H9 (cell line): ENCODE measurements at regions not wholly inside any gene's neighbourhood (a gene's known extent, or its start where the extent isn't known, plus 50 kb on each side); places are given as distances from the start of the nearest gene placed in this dataset.

ENCODE experiments used
- DNase-seq: peaks from one replicate; pipeline ENCODE4 v3.0.0-alpha.2; 2017
- H2AFZ ChIP-seq: one replicate; pipeline ENCODE4 v1.6.1; 2013; ENCODE audit warnings: mild to moderate bottlenecking, low read length, control low read depth, moderate library complexity
- H2AK5ac ChIP-seq: 2 replicates; pipeline ENCODE4 v1.6.1; 2013; ENCODE audit warnings: low read length, control low read depth, mixed read lengths; ENCODE audit not compliant: insufficient read length
- H2BK120ac ChIP-seq: one replicate; pipeline ENCODE4 v1.6.1; 2013; ENCODE audit warnings: low read depth, mild to moderate bottlenecking, low read length, control low read depth, inconsistent platforms; ENCODE audit not compliant: poor library complexity, severe bottlenecking
- H2BK12ac ChIP-seq: 2 replicates; pipeline ENCODE4 v1.6.1; 2013; ENCODE audit warnings: low read length, control low read depth, mixed read lengths, low read depth; ENCODE audit not compliant: insufficient read length
- H2BK15ac ChIP-seq: 2 replicates; pipeline ENCODE4 v1.6.1; 2013; ENCODE audit warnings: low read depth, low read length, control low read depth
- H2BK20ac ChIP-seq: one replicate; pipeline ENCODE4 v1.6.1; 2013; ENCODE audit warnings: low read depth, mild to moderate bottlenecking, low read length, control low read depth, inconsistent platforms; ENCODE audit not compliant: poor library complexity, severe bottlenecking
- H2BK5ac ChIP-seq: 2 replicates; pipeline ENCODE4 v1.6.1; 2013; ENCODE audit warnings: low read length, control low read depth, mixed read lengths; ENCODE audit not compliant: insufficient read length
- H3K14ac ChIP-seq: 2 replicates; pipeline ENCODE4 v1.6.1; 2013; ENCODE audit warnings: low read length, control low read depth; ENCODE audit not compliant: insufficient read depth
- H3K18ac ChIP-seq: 2 replicates; pipeline ENCODE4 v1.6.1; 2013; ENCODE audit warnings: low read depth, mild to moderate bottlenecking, mixed read lengths, low read length, control low read depth; ENCODE audit not compliant: insufficient read length
- H3K23ac ChIP-seq: 2 replicates; pipeline ENCODE4 v1.6.1; 2013; ENCODE audit warnings: low read length, control low read depth, mixed read lengths, low read depth; ENCODE audit not compliant: insufficient read length
- H3K23me2 ChIP-seq: 2 replicates; pipeline ENCODE4 v1.6.1; 2013; ENCODE audit warnings: low read depth, mild to moderate bottlenecking, mixed read lengths, low read length, control low read depth; ENCODE audit not compliant: insufficient read length, poor library complexity, severe bottlenecking
- H3K27ac ChIP-seq: 2 replicates; pipeline ENCODE4 v1.5.1; 2013; ENCODE audit warnings: low read length, control low read depth, mixed read lengths, low read depth; ENCODE audit not compliant: insufficient read length
- H3K27me3 ChIP-seq: 2 replicates; pipeline ENCODE4 v1.6.1; 2013; ENCODE audit warnings: low read length, control low read depth, inconsistent platforms; ENCODE audit not compliant: insufficient read depth
- H3K4ac ChIP-seq: 2 replicates; pipeline ENCODE4 v1.6.1; 2013; ENCODE audit warnings: low read depth, mild to moderate bottlenecking, control low read depth, inconsistent platforms, low read length, moderate library complexity
- H3K4me1 ChIP-seq: 2 replicates; pipeline ENCODE4 v1.6.1; 2013; ENCODE audit warnings: low read length, control low read depth, inconsistent platforms; ENCODE audit not compliant: insufficient read depth
- H3K4me2 ChIP-seq: 2 replicates; pipeline ENCODE4 v1.6.1; 2013; ENCODE audit warnings: low read length, control low read depth, mixed read lengths; ENCODE audit not compliant: insufficient read length, insufficient read depth
- H3K56ac ChIP-seq: 2 replicates; pipeline ENCODE4 v1.6.1; 2013; ENCODE audit warnings: low read depth, mild to moderate bottlenecking, mixed read lengths, low read length, control low read depth; ENCODE audit not compliant: insufficient read length
- H3K79me1 ChIP-seq: 2 replicates; pipeline ENCODE4 v1.6.1; 2013; ENCODE audit warnings: low read depth, mild to moderate bottlenecking, moderate library complexity, low read length, control low read depth, inconsistent platforms; ENCODE audit not compliant: insufficient read depth, poor library complexity, severe bottlenecking
- H3K79me2 ChIP-seq: 2 replicates; pipeline ENCODE4 v1.6.1; 2013; ENCODE audit warnings: low read length, control low read depth, inconsistent platforms; ENCODE audit not compliant: insufficient read depth
- H3K9ac ChIP-seq: 2 replicates; pipeline ENCODE4 v1.6.1; 2013; ENCODE audit warnings: low read length, control low read depth, mixed read lengths; ENCODE audit not compliant: insufficient read length; ENCODE audit errors: extremely low read depth
- H3K9me3 ChIP-seq: one replicate; pipeline ENCODE4 v1.6.1; 2013; ENCODE audit warnings: low read depth, low read length, inconsistent platforms; ENCODE audit not compliant: control insufficient read depth
- H3T11ph ChIP-seq: one replicate; pipeline ENCODE4 v1.6.1; 2013; ENCODE audit warnings: mild to moderate bottlenecking, low read length, control low read depth, inconsistent platforms
- H4K20me1 ChIP-seq: one replicate; pipeline ENCODE4 v1.6.1; 2013; ENCODE audit not compliant: control insufficient read depth, insufficient read length, insufficient read depth
- H4K5ac ChIP-seq: 2 replicates; pipeline ENCODE4 v1.6.1; 2013; ENCODE audit warnings: low read depth, mild to moderate bottlenecking, mixed read lengths, low read length, control low read depth; ENCODE audit not compliant: insufficient read length
- H4K8ac ChIP-seq: replicated peaks from 2 replicates; pipeline ENCODE4 v1.6.1; 2013; ENCODE audit warnings: low read length, control low read depth, mixed read lengths, low read depth; ENCODE audit not compliant: insufficient read length
- H4K91ac ChIP-seq: 2 replicates; pipeline ENCODE4 v1.6.1; 2013; ENCODE audit warnings: low read depth, mild to moderate bottlenecking, moderate library complexity, mixed read lengths, low read length, control low read depth; ENCODE audit not compliant: insufficient read length
- H3K27ac Mint-ChIP-seq, 3 experiments: 2 replicates in 2 of 3; 3 replicates in 1 of 3; pipeline ENCODE4 v1.8.0; 2020 to 2021; ENCODE audit warnings: mixed read lengths in 3 of 3, mild to moderate bottlenecking in 1 of 3, moderate library complexity in 1 of 3
- H3K27me3 Mint-ChIP-seq: 2 replicates; pipeline ENCODE4 v1.8.0; 2021; ENCODE audit warnings: low read depth, mild to moderate bottlenecking, moderate library complexity, mixed read lengths
- H3K36me3 Mint-ChIP-seq, 3 experiments: 2 replicates in 2 of 3; 3 replicates in 1 of 3; pipeline ENCODE4 v1.8.0; 2020 to 2021; ENCODE audit warnings: low read depth in 3 of 3, mixed read lengths in 3 of 3; ENCODE audit not compliant: insufficient read depth in 1 of 3
- H3K4me1 Mint-ChIP-seq, 2 experiments: 2 replicates each; pipeline ENCODE4 v1.8.0; 2020; ENCODE audit warnings: mixed read lengths in 2 of 2
- H3K4me3 Mint-ChIP-seq, 2 experiments: 2 replicates in 1 of 2; 3 replicates in 1 of 2; pipeline ENCODE4 v1.8.0; 2020 to 2021; ENCODE audit warnings: mild to moderate bottlenecking in 2 of 2, mixed read lengths in 2 of 2, moderate library complexity in 1 of 2
- H3K9me3 Mint-ChIP-seq, 2 experiments: 2 replicates in 1 of 2; 3 replicates in 1 of 2; pipeline ENCODE4 v1.8.0; 2020; ENCODE audit warnings: mild to moderate bottlenecking in 2 of 2, mixed read lengths in 2 of 2, moderate library complexity in 1 of 2
- WGBS: extraction: QIAGEN DNeasy Blood & Tissue Kit; methylation state at CpG from one replicate; pipeline ENCODE4 v1.1.7; 2013; ENCODE audit warnings: missing lambda C conversion rate, low lambda C conversion rate, mixed read lengths; ENCODE audit not compliant: insufficient read length; ENCODE audit errors: extremely low coverage; 5-methylcytosine and 5-hydroxymethylcytosine counted together
- TF ChIP-seq, protein P1 (sequence below): fragments of 200-600 bp; sonication (generic); conservative IDR thresholded peaks from 3 replicates; pipeline ENCODE4 v1.8.0; 2021; ENCODE audit warnings: antibody characterized with exemption, mild to moderate bottlenecking

DNA sequence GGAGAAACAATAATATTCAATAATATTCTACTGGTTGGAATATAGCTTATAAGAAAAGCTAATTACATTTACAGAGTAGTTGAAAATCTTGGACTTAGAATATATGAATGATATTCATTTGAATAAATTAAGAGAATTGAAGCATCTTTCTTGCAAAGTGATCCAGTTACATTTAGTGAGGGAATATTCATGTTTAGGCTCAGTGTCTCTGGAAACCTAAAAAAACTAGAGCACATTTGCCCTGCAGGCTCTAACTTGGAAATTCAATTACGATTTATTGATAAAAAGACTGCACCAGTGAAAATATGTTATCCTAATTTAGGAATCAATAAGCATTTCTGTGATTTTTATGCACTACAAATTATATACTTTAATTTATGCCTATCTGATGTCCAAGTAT is 58.3 kb upstream of the RAP1GDS1 start:
- Histone ChIP-seq H3K9me3 (no peaks in the 10 kb centered on the region), H2BK20ac (no peak overlapping the region), H3K23me2 (no peaks in the 10 kb centered on the region), H2AFZ (no peak overlapping the region), H3K79me2 (no peaks in the 10 kb centered on the region), H3K4me2 (no peak overlapping the region), H3K56ac (no peak overlapping the region), H4K20me1 (no peaks in the 10 kb centered on the region), H2BK120ac (no peak overlapping the region), H3K27me3 (no peaks in the 10 kb centered on the region), H2AK5ac (no peak overlapping the region), H4K91ac (no peak overlapping the region), H3K14ac (no peak overlapping the region), H3T11ph (no peak overlapping the region), H3K9ac (no peak overlapping the region), H3K18ac (no peak overlapping the region), H3K4ac (no peak overlapping the region), H4K8ac (no peak overlapping the region), H2BK15ac (no peak overlapping the region), H2BK12ac (no peak overlapping the region), H3K4me1 (peaks cover 4% of the 10 kb centered on the region; the same call in 1 of the 2 replicates), H4K5ac (no peak overlapping the region), H3K79me1 (no peaks in the 10 kb centered on the region), H3K23ac (no peak overlapping the region), H3K27ac (no peak overlapping the region), H2BK5ac (no peak overlapping the region)
- no peaks in the 10 kb centered on the region for H3K27me3 Mint-ChIP-seq
- H3K36me3 Mint-ChIP-seq, result peaks cover 0 to 4% (median 4%) of the 10 kb centered on the region in 3 experiments; a peak in 2 of 7 replicates
- peaks cover 8 to 11% of the 10 kb centered on the region in 2 experiments for H3K9me3 Mint-ChIP-seq
- DNase-seq, result no peak
- peaks cover 9% of the 10 kb centered on the region in 2 experiments for H3K4me1 Mint-ChIP-seq
- no peak overlapping the region for H3K4me3 Mint-ChIP-seq
- H3K27ac Mint-ChIP-seq, result no peak overlapping the region
- TF ChIP-seq, protein P1, sequence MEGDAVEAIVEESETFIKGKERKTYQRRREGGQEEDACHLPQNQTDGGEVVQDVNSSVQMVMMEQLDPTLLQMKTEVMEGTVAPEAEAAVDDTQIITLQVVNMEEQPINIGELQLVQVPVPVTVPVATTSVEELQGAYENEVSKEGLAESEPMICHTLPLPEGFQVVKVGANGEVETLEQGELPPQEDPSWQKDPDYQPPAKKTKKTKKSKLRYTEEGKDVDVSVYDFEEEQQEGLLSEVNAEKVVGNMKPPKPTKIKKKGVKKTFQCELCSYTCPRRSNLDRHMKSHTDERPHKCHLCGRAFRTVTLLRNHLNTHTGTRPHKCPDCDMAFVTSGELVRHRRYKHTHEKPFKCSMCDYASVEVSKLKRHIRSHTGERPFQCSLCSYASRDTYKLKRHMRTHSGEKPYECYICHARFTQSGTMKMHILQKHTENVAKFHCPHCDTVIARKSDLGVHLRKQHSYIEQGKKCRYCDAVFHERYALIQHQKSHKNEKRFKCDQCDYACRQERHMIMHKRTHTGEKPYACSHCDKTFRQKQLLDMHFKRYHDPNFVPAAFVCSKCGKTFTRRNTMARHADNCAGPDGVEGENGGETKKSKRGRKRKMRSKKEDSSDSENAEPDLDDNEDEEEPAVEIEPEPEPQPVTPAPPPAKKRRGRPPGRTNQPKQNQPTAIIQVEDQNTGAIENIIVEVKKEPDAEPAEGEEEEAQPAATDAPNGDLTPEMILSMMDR, result no peak
- WGBS, result no CpG with 5 or more reads among the region's 1 CpG
